KMS-11 (cell line): ENCODE measurements at regions not wholly inside any gene's neighbourhood (a gene's known extent, or its start where the extent isn't known, plus 50 kb on each side); places are given as distances from the start of the nearest gene placed in this dataset.

Experiments
- H2AFZ ChIP-seq: fragments of 200-600 bp; sonication (generic); 2 replicates; pipeline ENCODE4 v1.6.1; 2016; ENCODE audit warnings: antibody characterized with exemption, mixed run types, low read depth
- H3K27ac ChIP-seq: fragments of 200-600 bp; sonication (generic); 2 replicates; pipeline ENCODE4 v1.6.1; 2016; ENCODE audit warnings: mild to moderate bottlenecking, mixed run types
- H3K27me3 ChIP-seq: fragments of 200-600 bp; sonication (generic); 2 replicates; pipeline ENCODE4 v1.6.1; 2017; ENCODE audit warnings: mild to moderate bottlenecking, low read depth, mixed run types, moderate library complexity; ENCODE audit not compliant: insufficient read depth
- H3K36me3 ChIP-seq: fragments of 200-600 bp; sonication (generic); 2 replicates; pipeline ENCODE4 v1.6.1; 2017; ENCODE audit warnings: mild to moderate bottlenecking, mixed run types; ENCODE audit not compliant: insufficient read depth
- H3K4me1 ChIP-seq: fragments of 200-600 bp; sonication (generic); 2 replicates; pipeline ENCODE4 v1.6.1; 2016; ENCODE audit warnings: mild to moderate bottlenecking, low read depth, mixed run types; ENCODE audit not compliant: poor library complexity, severe bottlenecking
- H3K4me2 ChIP-seq: fragments of 200-600 bp; sonication (generic); 2 replicates; pipeline ENCODE4 v1.7.0; 2016; ENCODE audit warnings: mild to moderate bottlenecking, mixed run types
- H3K4me3 ChIP-seq: fragments of 200-600 bp; sonication (generic); IDR thresholded peaks from 2 replicates; pipeline ENCODE4 v1.6.1; 2017; ENCODE audit warnings: low read depth, low read length, mixed read lengths; ENCODE audit not compliant: insufficient read depth
- H3K79me2 ChIP-seq: fragments of 200-600 bp; sonication (generic); 2 replicates; pipeline ENCODE4 v1.6.1; 2016; ENCODE audit warnings: low read depth, mixed run types; ENCODE audit not compliant: insufficient read depth
- H3K9ac ChIP-seq: fragments of 200-600 bp; sonication (generic); 2 replicates; pipeline ENCODE4 v1.6.1; 2016; ENCODE audit warnings: mild to moderate bottlenecking, mixed run types
- H4K20me1 ChIP-seq: fragments of 200-600 bp; sonication (generic); 2 replicates; pipeline ENCODE4 v1.6.1; 2016; ENCODE audit warnings: mild to moderate bottlenecking, mixed run types; ENCODE audit not compliant: insufficient read depth
- CTCF ChIP-seq: fragments of 200-600 bp; sonication (generic); conservative IDR thresholded peaks from 2 replicates; pipeline ENCODE4 v1.6.1; 2017; ENCODE audit warnings: low read depth, mild to moderate bottlenecking, antibody characterized with exemption, low read length, moderate library complexity, mixed read lengths

DNA sequence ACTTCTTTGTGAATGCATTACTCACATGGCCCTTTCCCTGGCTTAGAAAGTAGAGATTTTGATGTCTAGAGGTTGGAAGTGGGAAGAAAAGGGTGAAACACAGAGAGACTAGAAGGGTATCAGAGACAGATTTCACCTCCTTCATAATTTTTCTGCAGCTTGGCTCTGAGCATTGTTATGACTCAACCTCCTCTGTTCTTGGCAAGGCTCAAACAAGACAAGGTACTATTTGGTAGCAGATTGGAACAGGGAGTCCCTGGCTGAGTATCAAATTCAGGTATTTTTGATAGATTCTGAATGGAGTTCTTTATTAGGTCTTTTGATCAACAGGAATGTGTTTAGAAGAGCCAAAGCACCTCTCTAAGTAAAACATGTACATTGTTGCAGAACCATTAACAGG lies 146.3 kb upstream of the CHRDL1 start:
- no peaks in the 10 kb centered on the region for H3K4me1 ChIP-seq
- no peaks in the 10 kb centered on the region for H4K20me1 ChIP-seq
- no peaks in the 10 kb centered on the region for H3K79me2 ChIP-seq
- no peak overlapping the region for H3K27ac ChIP-seq
- no peaks in the 10 kb centered on the region for H3K27me3 ChIP-seq
- no peak overlapping the region for H3K4me3 ChIP-seq
- H3K9ac ChIP-seq = no peak overlapping the region
- TF ChIP-seq CTCF = no peak
- H2AFZ ChIP-seq = no peak overlapping the region
- H3K36me3 ChIP-seq = no peaks in the 10 kb centered on the region
- H3K4me2 ChIP-seq = no peak overlapping the region

GRCh38 chrX:110938977-110939732 lies 143.5 kb upstream of the CHRDL1 start:
- H2AFZ ChIP-seq = no peak overlapping the region
- no peak overlapping the region for H3K4me3 ChIP-seq
- H3K4me2 ChIP-seq = no peak overlapping the region
- no peak overlapping the region for H3K27ac ChIP-seq
- no peaks in the 10 kb centered on the region for H4K20me1 ChIP-seq
- TF ChIP-seq CTCF = no peak
- no peak overlapping the region for H3K9ac ChIP-seq
- H3K79me2 ChIP-seq = no peaks in the 10 kb centered on the region
- no peaks in the 10 kb centered on the region for H3K27me3 ChIP-seq
- no peaks in the 10 kb centered on the region for H3K4me1 ChIP-seq
- no peaks in the 10 kb centered on the region for H3K36me3 ChIP-seq

DNA sequence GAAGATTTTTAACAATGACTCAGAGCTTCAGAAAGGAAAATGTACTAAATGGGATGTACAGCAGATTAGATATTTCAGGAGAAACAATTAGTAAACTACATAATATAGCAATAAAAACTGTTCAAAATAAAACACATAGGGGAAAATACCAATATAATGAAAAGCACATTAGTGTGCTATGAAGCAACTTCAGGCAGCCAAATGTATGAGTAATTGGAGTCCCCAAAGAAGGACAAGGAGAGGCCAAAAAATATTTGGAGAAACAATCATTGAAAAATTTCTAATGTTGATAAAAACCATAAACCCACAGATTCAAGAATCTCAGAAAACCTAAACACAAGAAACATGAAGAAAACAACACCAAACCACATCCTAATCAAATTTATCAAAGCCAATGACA lies 129.3 kb upstream of the CHRDL1 start:
- no peaks in the 10 kb centered on the region for H3K79me2 ChIP-seq
- H3K36me3 ChIP-seq = no peaks in the 10 kb centered on the region
- H3K27ac ChIP-seq = no peak overlapping the region
- no peaks in the 10 kb centered on the region for H3K27me3 ChIP-seq
- TF ChIP-seq CTCF = no peak
- no peak overlapping the region for H3K4me3 ChIP-seq
- no peaks in the 10 kb centered on the region for H4K20me1 ChIP-seq
- H2AFZ ChIP-seq = no peak overlapping the region
- no peak overlapping the region for H3K4me2 ChIP-seq
- H3K4me1 ChIP-seq = no peaks in the 10 kb centered on the region
- no peak overlapping the region for H3K9ac ChIP-seq

- no peak overlapping the region for H3K9ac ChIP-seq
- H3K4me1 ChIP-seq = no peaks in the 10 kb centered on the region
- TF ChIP-seq CTCF = no peak
- H3K27ac ChIP-seq = no peak overlapping the region
- H3K4me2 ChIP-seq = no peak overlapping the region
- no peaks in the 10 kb centered on the region for H3K27me3 ChIP-seq
- H4K20me1 ChIP-seq = no peaks in the 10 kb centered on the region
- H3K4me3 ChIP-seq = no peak overlapping the region
- no peaks in the 10 kb centered on the region for H3K36me3 ChIP-seq
- no peak overlapping the region for H2AFZ ChIP-seq
- no peaks in the 10 kb centered on the region for H3K79me2 ChIP-seq
These were observed 125.4 kb upstream of the CHRDL1 start for GRCh38 chrX:110920991-110921390.
